B cell (primary cell): ENCODE measurements at regions not wholly inside any gene's neighbourhood (a gene's known extent, or its start where the extent isn't known, plus 50 kb on each side); places are given as distances from the start of the nearest gene placed in this dataset.

Source experiments
- ATAC-seq: fragments of 200-7000 bp; cut with Tn5 transposase; one replicate; pipeline ENCODE4 v1.10.0; 2021; ENCODE audit warnings: low read depth, mild to moderate bottlenecking, moderate number of reproducible peaks, moderate library complexity
- CTCF ChIA-PET: fragments of 350-600 bp; sonication (Branson Sonifier 250); formaldehyde crosslinking; loops from one replicate; lab custom pipeline; 2021; ENCODE audit warnings: antibody characterized with exemption, inconsistent platforms; lab: Charles Lee
- POLR2A ChIA-PET: fragments of 350-600 bp; sonication (Branson Sonifier 250); formaldehyde crosslinking; loops from one replicate; lab custom pipeline; 2021; ENCODE audit warnings: antibody characterized with exemption; lab: Charles Lee
- DNase-seq: peaks from one replicate; pipeline ENCODE4 v3.0.0; 2013
- H2AFZ ChIP-seq: 2 replicates; pipeline ENCODE4 v1.6.1; 2012; ENCODE audit warnings: mild to moderate bottlenecking, low read depth, low read length; ENCODE audit not compliant: insufficient read depth, poor library complexity, severe bottlenecking
- H3K27ac ChIP-seq, 2 donors: 1 replicate in 1 of 2; 2 replicates in 1 of 2; pipeline ENCODE4 v1.5.1; 2012 to 2013; ENCODE audit warnings: low read length in 2 of 2, mild to moderate bottlenecking in 2 of 2, moderate library complexity in 1 of 2
- H3K27me3 ChIP-seq, 4 experiments: fragments of 200-600 bp in 1 of 4; sonication (generic) in 1 of 4; replicated peaks in 1 of 4; 1 replicate in 2 of 4; 2 replicates in 2 of 4; pipeline versions ENCODE4 v1.6.1 to v1.7.0; 2013 to 2016; ENCODE audit warnings: low read length in 3 of 4, mild to moderate bottlenecking in 2 of 4, mixed read lengths in 1 of 4, moderate library complexity in 1 of 4; ENCODE audit not compliant: insufficient read depth in 4 of 4, control insufficient read depth in 3 of 4; ENCODE audit errors: control extremely low read depth in 1 of 4
- H3K36me3 ChIP-seq, 2 experiments: replicated peaks in 1 of 2; 1 replicate in 1 of 2; 2 replicates in 1 of 2; pipeline versions ENCODE4 v1.6.1 to v1.7.1; 2013; ENCODE audit warnings: low read length in 1 of 2; ENCODE audit not compliant: insufficient read depth in 2 of 2, control insufficient read depth in 1 of 2; ENCODE audit errors: control extremely low read depth in 1 of 2, extremely low read depth in 1 of 2
- H3K4me1 ChIP-seq, 2 donors: fragments of 200-600 bp in 1 of 2; sonication (generic) in 1 of 2; 1 replicate in 1 of 2; 2 replicates in 1 of 2; pipeline versions ENCODE4 v1.5.1 to v1.6.1; 2013 to 2017; ENCODE audit warnings: low read length in 2 of 2; ENCODE audit not compliant: control insufficient read depth in 2 of 2, insufficient read depth in 2 of 2
- H3K4me2 ChIP-seq: replicated peaks from 2 replicates; pipeline ENCODE3; 2012; ENCODE audit warnings: mild to moderate bottlenecking, low read depth, low read length; ENCODE audit not compliant: poor library complexity, severe bottlenecking
- H3K4me3 ChIP-seq, 5 experiments: fragments of 200-600 bp in 1 of 5; sonication (generic) in 1 of 5; 1 replicate in 3 of 5; 2 replicates in 2 of 5; pipeline versions ENCODE4 v1.5.1 to v1.7.0; 2011 to 2016; ENCODE audit warnings: low read length in 4 of 5, mild to moderate bottlenecking in 4 of 5, low read depth in 2 of 5, control low read depth in 1 of 5, moderate library complexity in 1 of 5; ENCODE audit not compliant: insufficient read depth in 1 of 5; ENCODE audit errors: control extremely low read depth in 1 of 5, extremely low read depth in 1 of 5
- H3K79me2 ChIP-seq: fragments of 200-600 bp; sonication (generic); one replicate; pipeline ENCODE4 v1.6.0; 2016; ENCODE audit warnings: low read length; ENCODE audit not compliant: control insufficient read depth, insufficient read depth
- H3K9ac ChIP-seq: fragments of 200-600 bp; sonication (generic); 2 replicates; pipeline ENCODE4 v1.6.1; 2017; ENCODE audit warnings: mild to moderate bottlenecking, low read length, moderate library complexity
- H3K9me3 ChIP-seq, 3 donors: one replicate each; pipeline versions ENCODE4 v1.6.1 to v1.7.1; 2013; ENCODE audit warnings: low read length in 2 of 3; ENCODE audit not compliant: control insufficient read depth in 2 of 3, insufficient read depth in 1 of 3; ENCODE audit errors: control extremely low read depth in 1 of 3
- H4K20me1 ChIP-seq: 2 replicates; pipeline ENCODE4 v1.6.0; 2012; ENCODE audit warnings: mild to moderate bottlenecking, low read length; ENCODE audit not compliant: insufficient read depth, control insufficient read depth, poor library complexity, severe bottlenecking
- H3K27ac Mint-ChIP-seq: one replicate; pipeline ENCODE4 v1.8.0; 2021; ENCODE audit warnings: mixed read lengths
- H3K27me3 Mint-ChIP-seq: one replicate; pipeline ENCODE4 v1.8.0; 2021; ENCODE audit warnings: mixed read lengths
- H3K4me1 Mint-ChIP-seq: one replicate; pipeline ENCODE4 v1.8.0; 2021; ENCODE audit warnings: mixed read lengths
- H3K4me3 Mint-ChIP-seq: one replicate; pipeline ENCODE4 v1.8.0; 2021; ENCODE audit warnings: mixed read lengths
- H3K9me3 Mint-ChIP-seq: one replicate; pipeline ENCODE4 v1.8.0; 2022; ENCODE audit warnings: mixed read lengths; ENCODE audit not compliant: insufficient read depth
- CTCF ChIP-seq: fragments of 200-600 bp; IDR thresholded peaks from one replicate; pipeline ENCODE4 v1.8.0; 2022; ENCODE audit warnings: antibody characterized with exemption, mild to moderate bottlenecking
- EZH2 ChIP-seq: IDR thresholded peaks from 2 replicates; pipeline ENCODE4 v1.6.1; 2012; ENCODE audit warnings: borderline replicate concordance, low read depth, mild to moderate bottlenecking, moderate library complexity, low read length; ENCODE audit not compliant: insufficient read depth, poor library complexity, severe bottlenecking
- WGBS: methylation state at CpG from one replicate; pipeline ENCODE4 v1.1.5; 2013; ENCODE audit warnings: missing lambda C conversion rate; ENCODE audit not compliant: insufficient coverage; 5-methylcytosine and 5-hydroxymethylcytosine counted together
- intact Hi-C: fragments of 100-400 bp; cut with micrococcal nuclease; formaldehyde crosslinking; loops from one replicate; pipeline ENCODE4 v1.10.0; 2022

GRCh38 chr11:120058931-120059330 is 79.0 kb downstream of the TRIM29 start:
- ATAC-seq: no peak
- Histone ChIP-seq H3K9me3 (no peaks in the 10 kb centered on the region), H4K20me1 (no peaks in the 10 kb centered on the region), H2AFZ (no peak overlapping the region), H3K27me3 (no peaks in the 10 kb centered on the region), H3K36me3 (no peaks in the 10 kb centered on the region), H3K4me3 (no peak overlapping the region), H3K4me1 (no peaks in the 10 kb centered on the region), H3K79me2 (no peaks in the 10 kb centered on the region), H3K27ac (no peak overlapping the region), H3K9ac (no peak overlapping the region), H3K4me2 (no peak overlapping the region)
- POLR2A ChIA-PET: no interaction called here
- 60% methylated on average over 1 of the region's 4 CpGs for WGBS
- no peaks in the 10 kb centered on the region for H3K9me3 Mint-ChIP-seq
- no peak overlapping the region for H3K4me3 Mint-ChIP-seq
- peaks cover 41% of the 10 kb centered on the region for H3K27me3 Mint-ChIP-seq
- intact Hi-C loops: no loop called here
- no peak overlapping the region for H3K27ac Mint-ChIP-seq
- no peak for DNase-seq
- no peaks in the 10 kb centered on the region for H3K4me1 Mint-ChIP-seq
- no peak for TF ChIP-seq EZH2
- TF ChIP-seq CTCF: no peak
- CTCF ChIA-PET: no interaction called here

GRCh38 chr11:120057595-120058581 is 80.0 kb downstream of the TRIM29 start:
- ATAC-seq: no peak
- no peak overlapping the region for H3K4me2 ChIP-seq
- H3K36me3 ChIP-seq: no peaks in the 10 kb centered on the region
- no peaks in the 10 kb centered on the region for H4K20me1 ChIP-seq
- H3K4me3 Mint-ChIP-seq: no peak overlapping the region
- ChIA-PET CTCF (no interaction called here), POLR2A (no interaction called here)
- TF ChIP-seq EZH2: no peak
- H3K27ac Mint-ChIP-seq: no peak overlapping the region
- H3K9me3 ChIP-seq: no peaks in the 10 kb centered on the region
- no peaks in the 10 kb centered on the region for H3K9me3 Mint-ChIP-seq
- no peaks in the 10 kb centered on the region for H3K4me1 Mint-ChIP-seq
- no peak overlapping the region for H3K4me3 ChIP-seq
- no peaks in the 10 kb centered on the region for H3K4me1 ChIP-seq
- no peak overlapping the region for H2AFZ ChIP-seq
- intact Hi-C loops: no loop called here
- no peaks in the 10 kb centered on the region for H3K27me3 ChIP-seq
- DNase-seq: no peak
- peaks cover 45% of the 10 kb centered on the region for H3K27me3 Mint-ChIP-seq
- no peak overlapping the region for H3K9ac ChIP-seq
- WGBS: 78% methylated on average over 14 of the region's 18 CpGs
- no peak overlapping the region for H3K27ac ChIP-seq
- H3K79me2 ChIP-seq: no peaks in the 10 kb centered on the region
